GM12891 (cell line): ENCODE measurements at regions not wholly inside any gene's neighbourhood (a gene's known extent, or its start where the extent isn't known, plus 50 kb on each side); places are given as distances from the start of the nearest gene placed in this dataset.
A peak's percentile ranks its signal among the peaks of the same experiment; 100 is the strongest.
"Not testable (repeated sequence)": the region's sequence is repeated elsewhere in the genome, so short reads cannot be mapped to it uniquely, and the experiment has no call there.

Source experiments
- DNase-seq: peaks from one replicate; pipeline ENCODE4 v3.0.0; 2011; ENCODE audit warnings: low spot score; ENCODE audit not compliant: insufficient read length
- FAIRE-seq: peaks from 2 replicates; lab custom pipeline; 2011; peaks lifted over from hg19 to GRCh38; lab: Jason Lieb, UNC
- PAX5 ChIP-seq: IDR thresholded peaks from 2 replicates; pipeline ENCODE4 v1.6.1; 2011; ENCODE audit warnings: low read length, moderate library complexity, mild to moderate bottlenecking; ENCODE audit not compliant: insufficient read depth, severe bottlenecking
- POLR2A ChIP-seq: IDR thresholded peaks from 2 replicates; pipeline ENCODE4 v1.6.1; 2011; ENCODE audit warnings: low read depth, low read length, control low read depth
- POLR2AphosphoS5 ChIP-seq: IDR thresholded peaks from 2 replicates; pipeline ENCODE4 v1.6.1; 2011; ENCODE audit warnings: low read depth, low read length, control low read depth
- POU2F2 ChIP-seq: IDR thresholded peaks from 2 replicates; pipeline ENCODE4 v1.6.1; 2011; ENCODE audit warnings: low read depth, mild to moderate bottlenecking, control low read depth, low read length, moderate library complexity
- SPI1 ChIP-seq: IDR thresholded peaks from 2 replicates; pipeline ENCODE4 v1.6.1; 2011; ENCODE audit warnings: low read depth, low read length, control low read depth
- TAF1 ChIP-seq: IDR thresholded peaks from 2 replicates; pipeline ENCODE4 v1.6.1; 2011; ENCODE audit warnings: low read depth, low read length, control low read depth

DNA sequence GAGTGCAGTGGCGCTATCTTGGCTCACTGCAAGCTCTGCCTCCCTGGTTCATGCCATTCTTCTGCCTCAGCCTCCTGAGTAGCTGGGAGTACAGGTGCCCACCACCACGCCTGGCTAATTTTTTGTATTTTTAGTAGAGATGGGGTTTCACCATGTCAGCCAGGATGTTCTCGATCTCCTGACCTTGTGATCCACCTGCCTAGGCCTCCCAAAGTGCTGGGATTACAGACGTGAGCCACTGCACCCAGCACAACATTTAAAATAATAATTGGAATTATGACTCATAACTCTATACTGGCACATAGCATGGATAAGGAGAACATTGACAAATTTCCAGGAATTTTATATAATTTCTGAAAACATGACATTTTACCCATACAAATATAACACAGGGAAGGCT lies 54.2 kb downstream of the DBET start:
- FAIRE-seq, DNase-seq: not testable (repeated sequence)

GRCh38 chr4:190119474-190119873 lies 54.1 kb upstream of the DUX4 start:
- not testable (repeated sequence) for DNase-seq, FAIRE-seq

GRCh38 chr4:190120111-190120514 lies 53.5 kb upstream of the DUX4 start:
- not testable (repeated sequence) for DNase-seq, FAIRE-seq

GRCh38 chr4:190120537-190121001 lies 53.0 kb upstream of the DUX4 start:
- FAIRE-seq, DNase-seq: not testable (repeated sequence)

DNA sequence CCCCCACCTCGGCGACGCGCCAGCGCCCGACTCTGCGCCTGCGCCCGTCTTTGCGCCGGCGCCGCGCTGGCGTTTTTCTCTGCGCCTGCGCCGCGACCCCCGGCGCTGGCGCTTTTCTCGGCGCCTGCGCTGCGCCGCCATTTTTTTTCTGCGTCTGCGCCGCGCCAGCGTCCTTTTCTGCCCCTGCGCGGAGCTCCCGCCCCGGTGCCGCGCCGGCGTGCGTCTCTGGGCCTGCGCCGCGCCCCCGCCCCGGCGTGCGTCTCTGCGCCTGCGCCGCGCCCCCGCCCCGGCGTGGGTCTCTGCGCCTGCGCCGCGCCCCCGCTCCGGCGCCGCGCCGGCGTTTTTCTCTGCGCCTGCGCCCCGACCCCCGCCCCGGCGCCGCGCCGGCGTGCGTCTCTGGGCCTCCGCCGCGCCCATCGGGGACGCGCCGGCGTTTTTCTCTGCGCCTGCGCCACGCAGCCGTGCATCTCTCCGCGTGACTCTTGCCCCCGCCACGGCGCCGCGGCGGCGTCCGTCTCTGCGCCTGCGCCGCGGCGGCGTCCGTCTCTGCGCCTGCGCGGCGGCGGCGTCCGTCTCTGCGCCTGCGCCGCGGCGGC lies 52.4 kb upstream of the DUX4 start:
- DNase-seq, FAIRE-seq: not testable (repeated sequence)

DNA sequence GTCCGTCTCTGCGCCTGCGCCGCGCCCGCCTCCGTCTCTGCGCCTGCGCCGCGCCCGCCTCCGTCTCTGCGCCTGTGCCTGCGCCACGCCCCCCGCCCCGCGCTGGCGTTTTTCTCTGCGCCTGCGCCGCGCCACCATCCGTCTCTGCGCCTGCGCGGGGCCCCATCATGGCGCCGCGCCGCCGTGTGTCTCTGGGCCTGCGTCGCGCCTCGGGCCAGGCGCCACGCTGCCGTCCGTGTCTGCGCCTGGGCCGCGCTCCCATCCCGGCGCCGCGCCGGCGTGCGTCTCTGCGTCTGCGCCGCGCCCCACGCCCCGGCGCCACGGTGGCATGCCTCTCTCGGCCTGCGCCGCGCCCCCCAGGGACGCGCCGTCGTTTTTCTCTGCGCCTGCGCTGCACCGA lies 51.8 kb upstream of the DUX4 start:
- DNase-seq (no peak), FAIRE-seq (no peak)
- TF ChIP-seq POLR2AphosphoS5: no peak
- TF ChIP-seq SPI1: no peak
- TF ChIP-seq PAX5: no peak
- TF ChIP-seq POLR2A: no peak
- TF ChIP-seq POU2F2: no peak
- TF ChIP-seq TAF1: no peak

GRCh38 chr4:190122161-190123142 lies 51.1 kb upstream of the DUX4 start:
- TF ChIP-seq POLR2AphosphoS5: peak; percentile 29; the same call in 1 of the 2 replicates
- DNase-seq: not testable (repeated sequence)
- FAIRE-seq: peak; percentile 97
